ENCODE measurements at regions not wholly inside any gene's neighbourhood (a gene's known extent, or its start where the extent isn't known, plus 50 kb on each side); places are given as distances from the start of the nearest gene placed in this dataset.

DNA sequence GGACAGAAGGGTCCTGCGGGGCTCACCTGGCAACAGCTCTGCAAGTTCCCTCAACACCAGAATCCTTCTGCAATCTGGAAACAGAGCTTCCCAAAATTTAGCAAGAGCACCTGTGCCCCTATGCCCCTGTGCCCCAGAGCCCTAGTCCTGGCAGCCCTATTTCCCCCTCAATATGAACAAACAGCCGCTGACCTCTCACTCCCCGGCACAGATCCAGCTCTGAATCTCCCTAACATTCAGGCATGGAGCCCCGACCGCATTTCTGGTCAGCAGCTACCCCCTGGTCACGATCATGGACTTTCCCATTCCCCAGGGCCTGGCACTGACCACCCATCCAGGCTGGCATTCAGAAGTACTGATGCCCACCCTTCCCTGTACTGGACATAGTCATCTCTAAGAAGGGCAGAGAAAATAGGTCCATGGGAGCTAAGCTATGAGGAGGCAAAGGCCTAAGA, 110.8 kb upstream of the SMURF2 start (continued):
- no peak for TF ChIP-seq USF2 (IDR thresholded peaks at IDR 0.05; ENCODE audit: borderline replicate concordance, low read depth, low read length)
- TF ChIP-seq JUND (IDR thresholded peaks at IDR 0.05): no peak

DNA sequence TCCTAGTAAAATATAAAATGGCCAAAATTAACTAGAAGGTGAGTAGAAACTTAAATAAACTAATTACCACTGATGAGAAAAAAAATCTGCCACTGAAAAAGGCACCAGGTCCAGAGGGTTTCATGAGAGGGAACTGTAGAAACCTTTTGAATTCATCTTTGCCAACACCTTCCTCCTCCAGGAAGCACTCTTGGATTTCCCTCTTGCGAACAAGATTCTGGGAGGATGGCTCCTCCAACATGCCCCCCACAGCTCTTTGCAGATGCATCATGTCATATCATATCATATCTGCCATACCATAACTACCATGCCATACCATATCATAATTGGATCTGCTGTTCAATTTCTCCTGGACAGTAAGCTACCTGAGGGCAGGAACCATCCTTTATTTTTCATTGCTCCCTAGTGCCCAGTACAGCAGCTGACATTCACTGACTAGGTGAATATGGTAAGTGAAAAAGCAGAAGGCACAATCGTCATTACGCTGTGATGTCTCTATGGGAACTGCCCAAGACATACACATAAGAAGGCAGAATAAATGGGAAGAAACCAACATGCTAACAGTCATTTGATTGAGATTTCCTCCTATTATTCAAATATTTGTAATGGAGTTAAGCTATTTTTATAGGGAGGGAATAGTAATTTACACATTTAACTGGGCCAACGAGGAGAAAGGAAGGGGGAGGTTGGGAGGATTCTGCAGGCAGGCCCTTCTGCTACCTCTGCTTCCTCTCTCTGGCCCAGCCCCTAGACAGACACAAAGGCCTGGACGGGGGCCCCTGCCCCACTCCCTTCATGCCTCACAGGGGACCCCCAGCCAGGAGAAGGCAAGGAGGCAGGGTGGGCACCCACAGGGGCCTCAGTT, 110.1 kb upstream of the SMURF2 start:
- ChIA-PET CTCF (interaction anchor here (1.6 kb wide), 1 partner anchor 352 kb away, joined by 3 read pairs; no protein-coding TSS in a partner anchor), POLR2A (no interaction called here)
- Histone ChIP-seq H3K9me3 (no peaks in the 10 kb centered on the region), H3K79me2 (ENCODE audit: insufficient read depth) (no peaks in the 10 kb centered on the region), H4K20me1 (ENCODE audit: insufficient read depth) (no peaks in the 10 kb centered on the region), H3F3A (replicated peaks; ENCODE audit: insufficient read depth) (peaks cover 23% of the 10 kb centered on the region), H3K27me3 (ENCODE audit: insufficient read depth) (no peaks in the 10 kb centered on the region), H3K4me3 (ENCODE audit: low read depth in 2 of 2, low read length in 1 of 2) (no peak overlapping the region), H3K4me2 (no peak overlapping the region), H3K27ac (ENCODE audit: low read depth in 2 of 2, low read length in 1 of 2) (no peak overlapping the region), H3K36me3 (replicated peaks in 1 of 2; ENCODE audit: control insufficient read depth in 1 of 2, insufficient read depth in 2 of 2, low read length in 1 of 2) (no peaks in the 10 kb centered on the region), H3K9ac (no peak overlapping the region), H2AFZ (ENCODE audit: low read depth) (no peak overlapping the region), H3K4me1 (ENCODE audit: control insufficient read depth in 1 of 2, insufficient read depth in 2 of 2, low read depth in 1 of 2, low read length in 1 of 2) (peaks cover 3 to 10% of the 10 kb centered on the region in 2 experiments; a peak in 3 of 4 replicates), H3K9me2 (no peaks in the 10 kb centered on the region)
- WGBS (ENCODE audit: low lambda C conversion rate): 90% methylated on average over 5 of the region's 5 CpGs
- TF ChIP-seq, protein P1, sequence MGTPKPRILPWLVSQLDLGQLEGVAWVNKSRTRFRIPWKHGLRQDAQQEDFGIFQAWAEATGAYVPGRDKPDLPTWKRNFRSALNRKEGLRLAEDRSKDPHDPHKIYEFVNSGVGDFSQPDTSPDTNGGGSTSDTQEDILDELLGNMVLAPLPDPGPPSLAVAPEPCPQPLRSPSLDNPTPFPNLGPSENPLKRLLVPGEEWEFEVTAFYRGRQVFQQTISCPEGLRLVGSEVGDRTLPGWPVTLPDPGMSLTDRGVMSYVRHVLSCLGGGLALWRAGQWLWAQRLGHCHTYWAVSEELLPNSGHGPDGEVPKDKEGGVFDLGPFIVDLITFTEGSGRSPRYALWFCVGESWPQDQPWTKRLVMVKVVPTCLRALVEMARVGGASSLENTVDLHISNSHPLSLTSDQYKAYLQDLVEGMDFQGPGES (IDR thresholded peaks at IDR 0.05; ENCODE audit: low read depth, low read length): no peak
- TF ChIP-seq EP300 (IDR thresholded peaks at IDR 0.05; ENCODE audit: borderline replicate concordance in 1 of 2, low read depth in 1 of 2, low read length in 1 of 2) (no peak), TAF1 (IDR thresholded peaks at IDR 0.05; ENCODE audit: borderline replicate concordance, low read depth, low read length) (no peak), NRF1 (IDR thresholded peaks at IDR 0.05; ENCODE audit: low read depth, low read length) (no peak)
- TF ChIP-seq, protein P2, sequence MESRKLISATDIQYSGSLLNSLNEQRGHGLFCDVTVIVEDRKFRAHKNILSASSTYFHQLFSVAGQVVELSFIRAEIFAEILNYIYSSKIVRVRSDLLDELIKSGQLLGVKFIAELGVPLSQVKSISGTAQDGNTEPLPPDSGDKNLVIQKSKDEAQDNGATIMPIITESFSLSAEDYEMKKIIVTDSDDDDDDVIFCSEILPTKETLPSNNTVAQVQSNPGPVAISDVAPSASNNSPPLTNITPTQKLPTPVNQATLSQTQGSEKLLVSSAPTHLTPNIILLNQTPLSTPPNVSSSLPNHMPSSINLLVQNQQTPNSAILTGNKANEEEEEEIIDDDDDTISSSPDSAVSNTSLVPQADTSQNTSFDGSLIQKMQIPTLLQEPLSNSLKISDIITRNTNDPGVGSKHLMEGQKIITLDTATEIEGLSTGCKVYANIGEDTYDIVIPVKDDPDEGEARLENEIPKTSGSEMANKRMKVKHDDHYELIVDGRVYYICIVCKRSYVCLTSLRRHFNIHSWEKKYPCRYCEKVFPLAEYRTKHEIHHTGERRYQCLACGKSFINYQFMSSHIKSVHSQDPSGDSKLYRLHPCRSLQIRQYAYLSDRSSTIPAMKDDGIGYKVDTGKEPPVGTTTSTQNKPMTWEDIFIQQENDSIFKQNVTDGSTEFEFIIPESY (IDR thresholded peaks at IDR 0.05; ENCODE audit: borderline replicate concordance, low read depth): no peak
- no peak for DNase-seq

- Histone ChIP-seq H3K9ac (no peak overlapping the region), H3K27me3 (ENCODE audit: insufficient read depth) (no peaks in the 10 kb centered on the region), H3K4me2 (no peak overlapping the region), H3K27ac (ENCODE audit: low read depth in 2 of 2, low read length in 1 of 2) (no peak overlapping the region), H3K4me3 (ENCODE audit: low read depth in 2 of 2, low read length in 1 of 2) (no peak overlapping the region), H3K9me2 (no peaks in the 10 kb centered on the region), H3K36me3 (replicated peaks in 1 of 2; ENCODE audit: control insufficient read depth in 1 of 2, insufficient read depth in 2 of 2, low read length in 1 of 2) (no peaks in the 10 kb centered on the region), H3K79me2 (ENCODE audit: insufficient read depth) (no peaks in the 10 kb centered on the region), H3K4me1 (ENCODE audit: control insufficient read depth in 1 of 2, insufficient read depth in 2 of 2, low read depth in 1 of 2, low read length in 1 of 2) (no peaks in the 10 kb centered on the region; a peak in 1 of 4 replicates), H3F3A (replicated peaks; ENCODE audit: insufficient read depth) (peaks cover 10% of the 10 kb centered on the region), H2AFZ (ENCODE audit: low read depth) (no peak overlapping the region), H3K9me3 (no peaks in the 10 kb centered on the region), H4K20me1 (ENCODE audit: insufficient read depth) (no peaks in the 10 kb centered on the region)
- TF ChIP-seq USF2 (IDR thresholded peaks at IDR 0.05; ENCODE audit: borderline replicate concordance, low read depth, low read length): no peak
- 98% methylated on average over 7 of the region's 7 CpGs for WGBS (ENCODE audit: low lambda C conversion rate)
- no peak for DNase-seq
- ChIA-PET CTCF (no interaction called here), POLR2A (interaction anchor here (0.5 kb wide), 1 partner anchor 14 kb away, joined by 3 read pairs; no protein-coding TSS in a partner anchor)
These were observed 107.6 kb upstream of the SMURF2 start for GRCh38 chr17:64769712-64770111.

All from SK-N-SH (cell line).